Middle frontal gyrus (tissue), 1 donor: ENCODE measurements at regions not wholly inside any gene's neighbourhood (a gene's known extent, or its start where the extent isn't known, plus 50 kb on each side); places are given as distances from the start of the nearest gene placed in this dataset.

ENCODE experiments used
- DNase-seq: peaks from one replicate; pipeline ENCODE4 v3.0.0-alpha.2; 2015; ENCODE audit warnings: low spot score; ENCODE audit errors: extremely low spot score

GRCh38 chrX:99719140-99719539 is 690.9 kb downstream of the PCDH19 start:
- no peak for DNase-seq

GRCh38 chrX:99717716-99718115 is 692.4 kb downstream of the PCDH19 start:
- no peak for DNase-seq

- DNase-seq = no peak
Measured at GRCh38 chrX:99705701-99706100, 704.4 kb downstream of the PCDH19 start.

- no peak for DNase-seq
Measured at GRCh38 chrX:99703473-99703872, 706.6 kb downstream of the PCDH19 start.

GRCh38 chrX:99698451-99698850 is 711.6 kb downstream of the PCDH19 start:
- no peak for DNase-seq

- DNase-seq = no peak
Measured at GRCh38 chrX:99663136-99663535, 746.9 kb downstream of the PCDH19 start.

- DNase-seq = no peak
Measured at GRCh38 chrX:99654188-99654587, 755.9 kb downstream of the PCDH19 start.

- DNase-seq = no peak
Measured at GRCh38 chrX:99653352-99653751, 756.7 kb downstream of the PCDH19 start.

GRCh38 chrX:99613041-99613440 is 797.0 kb downstream of the PCDH19 start:
- no peak for DNase-seq

- no peak for DNase-seq
Measured at GRCh38 chrX:99603091-99603814, 806.8 kb downstream of the PCDH19 start.

GRCh38 chrX:99602107-99602506 is 808.0 kb downstream of the PCDH19 start:
- no peak for DNase-seq

GRCh38 chrX:99588936-99589335 is 821.1 kb downstream of the PCDH19 start:
- no peak for DNase-seq

- DNase-seq = no peak
Measured at GRCh38 chrX:99572711-99573110, 837.4 kb downstream of the PCDH19 start.

GRCh38 chrX:99549381-99549780 is 860.7 kb downstream of the PCDH19 start:
- DNase-seq = no peak

- DNase-seq = no peak
Measured at GRCh38 chrX:99522450-99522849, 887.6 kb downstream of the PCDH19 start.

- DNase-seq = no peak
Measured at GRCh38 chrX:99507768-99508167, 902.3 kb downstream of the PCDH19 start.

- no peak for DNase-seq
Measured at GRCh38 chrX:99495453-99495852, 914.6 kb downstream of the PCDH19 start.

- DNase-seq = no peak
Measured at GRCh38 chrX:99494668-99495067, 915.4 kb downstream of the PCDH19 start.

GRCh38 chrX:99480728-99481127 is 929.3 kb downstream of the PCDH19 start:
- no peak for DNase-seq

GRCh38 chrX:99469439-99469838 is 940.6 kb downstream of the PCDH19 start:
- no peak for DNase-seq

GRCh38 chrX:99468993-99469392 is 941.1 kb downstream of the PCDH19 start:
- DNase-seq = no peak

GRCh38 chrX:99461223-99461622 is 948.9 kb downstream of the PCDH19 start:
- DNase-seq = no peak

- no peak for DNase-seq
Measured at GRCh38 chrX:99445336-99445735, 964.7 kb downstream of the PCDH19 start.

GRCh38 chrX:99421796-99422195 is 988.3 kb downstream of the PCDH19 start:
- no peak for DNase-seq
